HG02973 (cell line): ENCODE measurements at regions not wholly inside any gene's neighbourhood (a gene's known extent, or its start where the extent isn't known, plus 50 kb on each side); places are given as distances from the start of the nearest gene placed in this dataset.

ENCODE experiments used
- ATAC-seq: cut with Tn5 transposase; IDR thresholded peaks from one replicate; pipeline ENCODE4 v1.9.1; 2021; ENCODE audit warnings: moderate library complexity; ENCODE audit not compliant: unreplicated experiment

- ATAC-seq, result no peak
These were observed 182.6 kb upstream of the RNF32 start for GRCh38 chr7:156458011-156458410.

GRCh38 chr7:156456503-156457115 lies 184.0 kb upstream of the RNF32 start:
- ATAC-seq, result no peak

GRCh38 chr7:156456032-156456431 lies 184.5 kb upstream of the RNF32 start:
- no peak for ATAC-seq

GRCh38 chr7:156450473-156450872 lies 190.1 kb upstream of the RNF32 start:
- no peak for ATAC-seq

GRCh38 chr7:156448918-156449317 lies 191.7 kb upstream of the RNF32 start:
- no peak for ATAC-seq

GRCh38 chr7:156446990-156447389 lies 193.6 kb upstream of the RNF32 start:
- no peak for ATAC-seq

GRCh38 chr7:156445997-156446761 lies 194.4 kb upstream of the RNF32 start:
- no peak for ATAC-seq

GRCh38 chr7:156442516-156442915 lies 198.1 kb upstream of the RNF32 start:
- ATAC-seq, result no peak

GRCh38 chr7:156440456-156440855 lies 200.1 kb upstream of the RNF32 start:
- no peak for ATAC-seq

GRCh38 chr7:156438011-156438410 lies 202.6 kb upstream of the RNF32 start:
- no peak for ATAC-seq

GRCh38 chr7:156437021-156437614 lies 203.5 kb upstream of the RNF32 start:
- ATAC-seq, result no peak

GRCh38 chr7:156435486-156436231 lies 204.9 kb upstream of the RNF32 start:
- no peak for ATAC-seq

- ATAC-seq, result no peak
These were observed 205.9 kb upstream of the RNF32 start for GRCh38 chr7:156434706-156435105.

GRCh38 chr7:156432018-156432417 lies 208.6 kb upstream of the RNF32 start:
- ATAC-seq, result no peak

GRCh38 chr7:156430109-156430508 lies 210.5 kb upstream of the RNF32 start:
- no peak for ATAC-seq

GRCh38 chr7:156429514-156429913 lies 211.1 kb upstream of the RNF32 start:
- no peak for ATAC-seq

- no peak for ATAC-seq
These were observed 216.7 kb upstream of the RNF32 start for GRCh38 chr7:156423876-156424275.

- no peak for ATAC-seq
These were observed 220.1 kb upstream of the RNF32 start for GRCh38 chr7:156420496-156420895.

GRCh38 chr7:156419782-156420181 lies 220.8 kb upstream of the RNF32 start:
- ATAC-seq, result no peak

GRCh38 chr7:156402255-156402654 lies 238.3 kb upstream of the RNF32 start:
- no peak for ATAC-seq

- no peak for ATAC-seq
These were observed 239.0 kb upstream of the RNF32 start for GRCh38 chr7:156401617-156402016.

- ATAC-seq, result no peak
These were observed 240.5 kb upstream of the RNF32 start for GRCh38 chr7:156400046-156400445.
